D341Med (cell line): ENCODE measurements at regions not wholly inside any gene's neighbourhood (a gene's known extent, or its start where the extent isn't known, plus 50 kb on each side); places are given as distances from the start of the nearest gene placed in this dataset.

Experiments
- DNase-seq: peaks from one replicate; pipeline ENCODE4 v3.0.0; 2012; ENCODE audit warnings: low spot score

DNA sequence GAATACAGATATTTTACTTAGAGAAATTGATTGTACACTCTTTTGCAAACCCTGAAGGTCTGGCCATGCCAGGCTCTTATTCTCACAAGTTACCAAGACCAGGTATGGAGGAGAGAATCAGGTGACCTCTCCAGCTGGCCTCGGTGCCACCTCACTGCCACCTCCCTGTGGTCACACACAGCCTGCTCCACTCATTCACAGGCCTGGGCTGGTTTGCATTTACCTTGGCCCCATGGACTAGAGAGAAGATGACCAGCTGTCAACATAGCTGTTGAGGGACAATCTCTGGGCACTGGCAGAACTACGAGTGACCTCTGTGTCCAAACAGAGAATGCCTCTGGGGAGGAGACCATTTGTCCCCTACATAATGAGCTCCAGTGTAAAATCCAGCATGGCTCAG, 291.2 kb upstream of the RUNX1 start:
- DNase-seq, result no peak

DNA sequence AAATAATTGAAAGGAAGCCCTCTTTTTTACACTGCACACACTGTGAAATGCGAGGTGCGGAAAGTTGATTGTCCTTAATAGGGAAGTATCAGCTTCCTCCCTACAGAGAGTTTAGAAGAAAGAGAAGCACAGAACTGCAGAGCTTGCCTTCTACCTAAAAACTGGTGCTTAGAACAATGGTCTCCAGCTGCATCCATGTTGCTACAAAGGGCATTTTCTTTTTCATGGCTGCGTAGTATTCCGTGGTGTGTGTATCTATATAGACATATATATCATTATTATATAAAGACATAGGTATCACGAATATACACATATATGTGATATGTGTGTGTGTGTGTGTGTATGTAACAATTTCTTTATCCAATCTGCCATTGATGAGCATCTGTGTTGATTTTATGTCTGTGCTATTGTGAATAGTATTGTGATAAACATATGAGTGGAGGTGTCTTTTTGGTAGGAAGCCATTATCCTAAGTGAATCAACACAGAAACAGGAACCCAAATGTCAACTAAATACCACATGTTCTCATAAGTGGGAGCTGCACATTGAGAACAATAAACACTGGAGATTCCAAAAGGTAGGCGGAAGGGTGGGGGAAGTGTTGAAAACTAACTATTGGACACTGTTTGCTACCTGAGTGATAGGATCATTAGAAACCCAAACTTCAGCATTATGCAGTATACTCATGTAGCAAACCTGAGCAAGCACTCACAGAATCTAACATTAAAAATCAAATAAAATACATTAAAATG, 290.0 kb upstream of the RUNX1 start:
- DNase-seq, result no peak

DNA sequence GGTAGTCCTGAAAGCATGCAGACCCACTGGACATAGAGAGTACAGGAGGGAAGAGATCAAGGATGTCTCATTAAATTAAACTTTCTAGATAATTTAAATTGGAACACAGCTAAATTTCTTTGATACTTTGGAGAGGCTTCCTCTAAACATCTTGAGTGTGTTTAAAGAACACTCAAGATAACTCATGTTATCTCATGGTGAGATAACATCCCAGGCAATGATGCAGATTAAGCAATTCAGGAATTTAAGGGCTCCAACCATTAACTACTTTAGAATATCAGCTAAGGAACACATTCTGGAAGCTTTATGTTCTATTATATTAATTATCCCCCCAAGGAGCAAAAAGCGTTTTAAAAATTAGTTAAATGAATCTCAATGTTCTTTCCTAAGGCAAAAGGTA, 289.2 kb upstream of the RUNX1 start:
- DNase-seq, result no peak

DNA sequence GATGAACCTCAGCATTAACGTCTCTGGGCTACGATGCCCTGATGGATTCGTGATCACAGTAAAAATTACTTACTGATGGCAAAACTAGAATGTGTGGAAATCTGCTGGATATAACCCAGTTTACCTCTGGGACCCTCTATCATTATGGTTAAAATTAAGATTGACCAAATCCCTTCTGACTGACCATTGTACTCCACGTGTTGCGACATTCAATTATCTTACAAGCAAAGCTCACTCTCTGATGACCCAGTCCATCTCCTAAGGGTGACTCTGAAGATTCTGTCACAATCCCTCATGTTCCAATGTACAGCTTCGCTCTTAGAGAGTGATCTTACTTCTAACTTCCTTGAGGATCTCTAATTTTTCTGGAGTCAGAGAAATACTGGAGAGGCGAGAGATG, 288.5 kb upstream of the RUNX1 start:
- no peak for DNase-seq

DNA sequence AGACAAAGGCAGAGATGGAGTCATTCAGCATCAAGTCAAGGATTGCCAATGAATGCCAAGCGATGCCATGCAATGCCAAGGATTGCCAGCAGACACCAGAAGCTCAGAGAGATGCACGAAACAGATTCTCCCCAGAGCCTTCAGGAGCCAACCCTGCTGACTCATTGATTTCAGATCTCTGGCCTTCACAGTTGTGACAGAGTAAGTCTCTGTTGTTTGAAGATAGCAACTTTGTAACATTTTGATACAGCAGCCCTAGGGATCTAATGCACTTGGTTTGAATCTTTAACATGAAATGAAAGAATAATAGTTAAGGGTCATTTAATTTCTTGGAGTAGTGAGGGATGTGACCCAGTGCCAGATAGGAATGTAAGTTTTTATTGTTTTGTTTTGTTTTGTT, 287.4 kb upstream of the RUNX1 start:
- DNase-seq, result no peak

DNA sequence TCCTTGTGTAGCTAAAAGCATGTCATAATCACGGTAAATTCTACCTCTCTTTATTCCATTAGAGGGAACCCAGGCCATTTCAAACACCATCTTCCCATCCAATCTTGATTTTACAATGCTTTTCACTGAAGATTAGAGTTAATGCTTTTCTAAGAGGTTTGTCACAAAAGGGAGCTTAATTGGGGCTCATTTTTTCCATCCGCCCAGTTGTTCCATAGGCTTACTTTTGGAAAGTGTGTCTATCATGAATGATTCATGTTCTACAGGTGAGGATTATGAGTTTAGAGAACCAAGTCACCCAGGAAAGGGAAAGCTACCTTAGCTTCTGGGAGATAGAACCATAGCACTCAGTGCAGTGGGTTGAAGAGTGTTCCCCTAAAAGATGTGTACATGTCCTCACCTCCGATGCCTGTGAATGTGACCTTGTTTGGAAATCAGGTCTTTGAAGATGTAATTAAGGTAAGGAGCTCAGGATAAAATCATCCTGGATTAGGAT, 286.9 kb upstream of the RUNX1 start:
- DNase-seq, result no peak

DNA sequence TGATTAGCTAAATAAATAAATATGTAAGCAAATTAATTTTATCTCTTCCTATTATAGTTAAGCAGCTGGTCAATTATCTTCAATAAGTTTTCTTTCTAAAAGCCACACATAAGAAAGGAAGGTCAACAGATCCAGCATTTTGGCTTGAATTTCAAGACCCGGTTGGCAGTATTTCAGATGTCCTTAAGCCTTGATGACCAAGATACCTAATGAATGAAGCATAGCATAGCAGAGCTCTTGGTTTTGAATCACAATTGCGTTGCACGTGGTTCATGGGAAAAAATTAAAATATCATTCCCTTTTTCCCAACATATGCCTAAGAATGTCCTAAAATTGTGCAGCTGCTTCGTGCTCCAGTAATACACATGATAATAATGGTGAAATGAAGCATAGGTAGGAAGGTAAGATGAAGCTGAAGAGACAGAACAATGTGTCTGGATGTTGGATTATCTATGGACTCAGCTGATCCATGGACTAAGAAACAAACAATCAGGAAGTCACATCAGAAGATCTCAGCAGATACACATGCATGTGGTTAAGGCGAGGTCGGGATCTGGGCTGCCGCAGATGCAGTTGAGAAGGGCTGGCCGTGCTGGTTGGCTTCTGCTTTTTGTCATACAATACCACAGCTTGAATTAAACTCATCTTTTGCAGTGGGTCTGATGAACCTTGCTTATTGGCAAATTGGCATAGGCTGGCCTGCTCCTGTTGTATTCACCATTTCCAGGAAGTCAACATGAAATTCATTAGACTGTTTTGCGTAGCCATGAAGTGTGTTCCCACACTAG, 284.9 kb upstream of the RUNX1 start:
- no peak for DNase-seq

DNA sequence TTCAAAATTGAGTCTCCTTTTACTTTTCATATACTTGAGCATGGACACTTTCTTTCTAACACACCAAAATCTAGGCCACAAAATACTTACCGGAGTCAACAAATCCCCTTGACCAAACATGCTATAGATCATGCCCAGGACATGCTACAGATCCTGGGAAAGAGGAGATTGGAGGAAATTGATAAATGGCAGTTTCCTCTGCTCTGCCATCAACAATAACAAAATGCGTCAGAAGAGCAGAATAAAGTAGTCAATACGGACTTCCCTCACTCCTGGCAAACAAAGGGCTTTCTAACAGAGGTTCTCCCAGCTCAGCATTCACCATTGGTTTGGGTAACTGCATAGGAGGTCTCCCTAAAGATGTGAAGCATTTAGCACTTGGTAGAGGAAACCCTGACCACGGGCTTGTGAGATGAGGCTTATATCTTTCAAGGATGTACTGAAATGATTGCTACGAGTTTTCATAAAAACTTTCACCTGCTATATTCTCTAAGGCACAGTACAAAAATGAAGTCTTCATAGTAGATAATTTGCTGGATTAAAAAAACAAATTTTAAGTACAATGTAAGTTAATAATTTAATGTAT, 283.8 kb upstream of the RUNX1 start:
- DNase-seq, result no peak

DNA sequence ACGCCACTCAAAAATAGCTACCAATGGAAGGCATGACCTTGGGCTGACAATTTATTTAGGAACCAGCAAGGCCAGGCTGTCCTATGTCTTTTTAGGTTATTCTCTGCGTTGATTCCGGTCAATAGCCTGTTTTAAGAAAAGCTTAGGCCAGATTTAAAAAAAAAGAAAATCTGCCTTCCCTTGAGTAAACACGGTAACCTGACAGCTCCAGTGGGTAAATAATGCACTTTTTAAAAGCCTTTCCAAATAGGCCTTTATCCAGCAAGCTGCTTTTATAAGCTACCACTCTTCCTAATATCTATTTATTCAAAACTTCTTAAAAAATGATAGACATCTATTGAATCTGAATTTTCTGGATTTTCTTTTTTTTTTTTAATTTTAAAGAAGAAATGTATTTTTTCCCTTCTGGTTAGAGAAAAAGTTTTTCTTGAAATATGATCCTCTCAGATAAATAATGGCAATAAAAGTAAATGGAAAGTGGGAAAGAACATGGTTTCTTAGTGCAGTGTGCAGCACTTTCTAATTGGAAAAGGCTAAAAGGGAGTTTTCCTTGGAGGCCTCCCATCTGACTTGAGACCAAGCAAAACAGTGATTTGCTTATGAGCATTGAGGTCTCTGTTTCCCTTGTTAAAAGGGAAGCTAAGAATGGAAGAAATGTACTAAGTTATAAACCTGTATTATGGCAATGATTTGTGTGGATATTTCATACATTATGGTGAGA, 281.0 kb upstream of the RUNX1 start:
- DNase-seq, result no peak

DNA sequence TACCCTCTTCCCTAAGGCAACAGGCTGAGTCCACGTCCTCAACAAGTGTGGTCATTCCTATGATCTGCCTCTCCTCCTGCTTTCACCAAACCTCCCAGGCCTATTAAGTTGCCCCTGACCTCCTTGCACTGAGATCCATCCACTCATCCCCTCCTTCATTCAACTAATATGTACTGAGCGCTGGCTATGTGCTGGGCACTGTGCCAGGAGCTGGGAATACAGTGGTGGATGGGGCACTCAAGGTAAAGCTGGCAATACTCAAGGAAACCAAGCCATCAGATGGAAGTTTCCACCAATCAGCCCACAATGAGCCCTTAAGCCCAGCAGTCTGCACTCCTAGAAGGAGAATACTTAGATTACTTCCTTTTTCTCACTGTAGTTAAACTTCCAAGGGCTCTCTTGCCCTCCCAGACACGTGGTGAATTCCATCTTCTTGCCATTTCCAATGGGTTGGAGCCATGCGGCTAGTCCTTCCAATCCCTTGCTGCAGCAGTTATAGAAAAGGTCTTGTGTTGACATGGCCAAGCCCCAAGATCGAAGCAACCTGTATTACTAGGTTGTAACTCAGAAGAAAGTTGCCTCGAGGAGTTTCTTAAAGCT, 279.9 kb upstream of the RUNX1 start:
- DNase-seq, result no peak

DNA sequence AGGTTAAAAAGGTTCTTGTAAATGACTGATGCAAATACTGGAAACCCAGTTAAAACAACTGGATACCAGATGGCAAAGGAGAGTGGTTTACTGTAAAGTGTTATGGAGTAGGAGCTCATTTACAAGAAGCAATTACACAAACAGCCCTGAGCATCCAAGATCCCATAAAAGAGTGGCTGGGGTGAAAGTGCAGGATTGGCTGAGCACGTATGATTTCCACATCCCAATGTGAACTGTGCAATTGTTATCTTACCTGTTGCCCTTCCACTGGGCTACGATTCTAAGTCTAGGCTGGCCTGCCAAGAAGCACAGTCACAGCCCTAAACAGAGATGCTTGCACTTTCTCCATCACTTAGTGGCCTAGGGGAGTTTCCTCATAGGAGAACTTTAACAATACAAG, 277.6 kb upstream of the RUNX1 start:
- no peak for DNase-seq

DNA sequence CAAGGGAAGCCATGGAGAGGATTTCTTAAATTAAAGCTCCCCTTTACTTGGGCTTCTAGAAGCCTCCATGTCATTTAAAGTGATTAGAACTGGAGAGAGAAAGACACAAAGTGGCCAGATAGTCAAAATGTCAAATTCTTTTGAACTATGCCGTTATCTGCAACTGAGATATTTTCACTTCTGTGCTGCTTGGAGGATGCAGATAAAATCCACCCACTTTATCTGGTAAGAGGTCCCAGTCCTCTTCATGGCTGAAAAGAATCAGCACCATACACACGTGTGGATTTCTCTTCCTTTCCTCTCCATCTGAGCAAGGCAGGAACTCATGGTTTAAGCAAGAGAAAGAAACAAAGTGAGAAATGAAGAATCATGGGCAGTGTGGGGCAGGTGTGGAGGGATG, 276.9 kb upstream of the RUNX1 start:
- no peak for DNase-seq

DNA sequence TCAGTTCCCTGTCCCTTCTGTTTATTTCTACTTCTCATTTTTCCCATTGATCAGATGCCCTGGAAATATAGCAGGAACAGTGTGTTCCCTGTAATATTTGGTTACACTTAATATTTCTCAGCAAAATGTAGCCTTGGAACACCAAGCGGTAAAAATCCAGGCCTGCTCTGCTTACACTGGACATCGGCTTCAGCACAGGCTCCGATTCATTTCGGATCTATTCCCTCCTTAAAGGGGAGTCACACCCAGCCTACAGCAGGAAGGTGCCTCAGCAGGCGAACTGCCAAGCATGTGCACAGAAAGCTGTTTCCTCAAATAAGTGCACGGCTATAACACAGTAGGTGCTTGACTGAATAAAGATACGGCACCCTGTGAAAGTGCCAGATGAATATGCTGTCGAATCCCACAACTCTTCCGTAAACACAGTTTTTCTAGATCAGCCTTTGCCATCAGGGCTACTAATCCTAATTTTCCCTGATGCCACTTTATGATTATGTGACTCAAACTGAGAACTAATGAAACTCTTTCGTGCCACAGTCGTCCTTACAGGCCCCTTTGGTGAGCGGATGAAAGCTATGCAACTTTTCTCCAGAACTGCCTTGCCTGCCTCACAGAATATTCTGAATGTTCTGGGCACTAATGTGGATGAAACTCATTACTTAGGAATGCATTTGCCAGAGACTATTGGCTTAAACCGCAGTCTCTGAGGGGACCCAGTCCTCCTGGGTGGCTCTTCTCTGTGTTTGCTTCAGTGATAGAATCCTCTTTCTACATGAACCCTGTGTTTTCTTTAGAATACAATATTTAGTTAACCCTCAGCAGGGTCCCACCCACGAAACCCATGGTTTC, 275.5 kb upstream of the RUNX1 start:
- no peak for DNase-seq

DNA sequence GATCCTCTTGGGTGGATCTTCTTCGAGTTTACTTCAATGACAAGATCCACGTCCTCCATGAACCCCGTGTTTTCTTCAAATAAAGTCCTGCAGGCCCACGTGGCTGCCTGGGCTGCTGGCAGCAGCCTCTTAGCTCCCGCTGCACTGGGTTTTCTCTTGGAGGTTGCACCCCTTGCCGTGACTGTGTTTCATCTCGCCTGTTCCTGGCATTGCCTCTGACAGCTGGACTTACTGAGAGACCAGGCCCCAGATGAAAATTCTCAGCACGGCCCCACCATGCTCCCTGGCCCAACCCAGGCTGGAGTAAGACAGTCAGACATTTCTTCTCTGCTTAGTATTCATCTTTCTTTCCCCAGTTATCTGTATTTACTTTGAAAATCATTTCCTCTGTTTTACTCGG, 274.8 kb upstream of the RUNX1 start:
- no peak for DNase-seq

DNA sequence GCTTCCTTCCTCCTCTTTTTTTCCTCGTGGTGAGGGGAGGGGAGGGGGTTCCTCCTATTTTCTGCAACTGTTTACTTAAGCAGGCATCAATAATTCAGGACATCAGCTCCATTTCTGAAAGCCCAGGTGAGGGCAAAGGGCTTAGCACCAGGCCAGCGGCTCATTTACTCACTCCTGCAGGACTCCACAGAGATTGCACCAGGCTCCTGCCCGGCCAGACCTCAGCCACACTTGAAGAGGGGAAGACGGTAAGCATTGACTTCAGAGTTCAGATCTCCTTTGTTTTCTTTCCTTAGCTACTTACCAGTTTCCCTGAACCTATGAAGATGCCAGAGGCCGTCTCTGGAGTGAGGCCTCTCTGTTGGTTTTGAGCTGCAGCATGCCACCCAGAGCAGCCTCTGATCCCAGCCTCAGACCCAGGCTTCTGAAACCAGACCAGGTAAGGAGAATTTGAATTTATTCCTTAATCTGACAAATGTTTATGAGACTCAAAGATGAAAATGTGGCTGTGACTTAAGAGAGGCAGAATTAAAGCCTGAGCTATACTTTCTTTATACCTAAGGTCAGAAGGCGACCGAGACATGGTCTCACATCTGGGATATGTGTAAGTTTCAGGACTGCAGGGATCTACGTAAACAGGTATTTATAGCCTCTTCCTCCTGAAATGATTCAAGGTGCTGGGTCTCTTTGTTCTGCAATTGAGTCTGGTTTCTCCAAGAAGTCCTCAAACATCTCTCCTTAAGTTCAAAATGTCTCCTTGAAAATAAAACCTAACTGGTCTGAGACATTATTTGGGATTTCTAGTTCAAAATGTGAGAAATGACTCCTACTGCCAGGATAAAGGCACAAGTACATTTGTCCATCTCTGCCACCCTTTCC, 272.5 kb upstream of the RUNX1 start:
- no peak for DNase-seq

DNA sequence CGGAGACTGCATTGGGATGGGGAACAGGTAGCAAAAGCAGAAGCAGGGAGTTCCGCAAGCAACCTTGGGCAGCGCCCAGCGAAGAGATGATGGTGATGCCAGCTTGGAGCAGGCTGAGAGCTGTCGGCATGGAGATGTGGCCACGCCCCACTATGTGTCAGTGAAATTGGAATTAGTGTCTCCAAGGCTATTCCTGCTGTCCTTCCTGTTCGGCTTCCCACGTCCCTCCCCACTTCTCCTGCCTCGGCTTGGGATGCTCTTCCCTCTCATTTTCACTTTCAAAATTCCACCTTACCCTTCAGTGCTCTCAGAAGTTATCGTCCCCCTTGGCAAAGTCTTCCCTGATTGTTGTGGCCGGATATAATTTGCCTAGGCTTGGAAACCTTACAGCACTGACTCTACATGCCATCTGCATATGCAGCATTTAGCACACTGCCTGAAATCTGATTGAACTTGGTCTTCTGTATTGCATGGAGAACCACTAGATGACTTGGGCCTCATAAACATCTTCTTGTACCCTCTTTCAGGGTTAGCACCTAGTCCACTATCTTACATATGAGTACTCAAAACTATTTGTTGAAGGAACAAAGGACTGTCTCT, 270.7 kb upstream of the RUNX1 start:
- no peak for DNase-seq

DNA sequence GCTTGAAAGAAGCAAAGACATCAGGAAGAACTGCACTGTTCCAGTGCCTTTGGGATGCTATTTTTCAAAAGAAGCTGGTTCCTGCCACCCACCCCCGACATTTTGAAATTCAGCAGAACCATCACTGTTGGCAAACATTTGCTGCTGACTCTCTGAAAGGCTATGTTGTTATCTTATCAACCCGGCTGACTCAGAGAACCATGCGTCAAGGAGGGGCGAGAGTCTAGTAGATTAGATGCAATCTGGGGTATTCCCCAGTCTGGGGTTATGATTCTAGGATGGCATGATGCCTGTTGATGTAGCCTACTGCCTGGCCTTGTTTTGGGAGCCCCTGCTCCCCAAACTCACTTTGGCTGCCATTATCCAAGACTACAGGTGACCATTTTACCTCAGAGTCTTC, 267.8 kb upstream of the RUNX1 start:
- DNase-seq, result no peak

DNA sequence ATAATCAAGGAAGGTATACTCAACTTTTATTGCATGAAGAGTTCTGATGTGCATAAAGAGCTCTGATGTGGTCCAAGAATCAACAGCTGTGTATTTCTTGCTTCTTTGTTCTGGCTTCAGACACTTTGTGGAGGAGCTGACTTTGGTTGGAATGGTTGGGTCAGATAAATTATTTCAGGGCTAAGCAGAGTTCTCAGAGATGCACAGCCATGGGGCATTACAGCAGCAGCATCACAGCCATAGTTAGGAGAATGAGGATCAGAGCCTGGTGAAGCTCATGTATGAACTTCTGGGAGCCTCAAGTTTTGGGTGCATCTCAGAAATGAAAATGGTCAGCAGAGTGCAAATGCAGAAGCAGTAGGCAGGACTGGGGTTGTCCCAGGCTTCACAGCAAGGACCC, 267.4 kb upstream of the RUNX1 start:
- DNase-seq, result no peak

DNA sequence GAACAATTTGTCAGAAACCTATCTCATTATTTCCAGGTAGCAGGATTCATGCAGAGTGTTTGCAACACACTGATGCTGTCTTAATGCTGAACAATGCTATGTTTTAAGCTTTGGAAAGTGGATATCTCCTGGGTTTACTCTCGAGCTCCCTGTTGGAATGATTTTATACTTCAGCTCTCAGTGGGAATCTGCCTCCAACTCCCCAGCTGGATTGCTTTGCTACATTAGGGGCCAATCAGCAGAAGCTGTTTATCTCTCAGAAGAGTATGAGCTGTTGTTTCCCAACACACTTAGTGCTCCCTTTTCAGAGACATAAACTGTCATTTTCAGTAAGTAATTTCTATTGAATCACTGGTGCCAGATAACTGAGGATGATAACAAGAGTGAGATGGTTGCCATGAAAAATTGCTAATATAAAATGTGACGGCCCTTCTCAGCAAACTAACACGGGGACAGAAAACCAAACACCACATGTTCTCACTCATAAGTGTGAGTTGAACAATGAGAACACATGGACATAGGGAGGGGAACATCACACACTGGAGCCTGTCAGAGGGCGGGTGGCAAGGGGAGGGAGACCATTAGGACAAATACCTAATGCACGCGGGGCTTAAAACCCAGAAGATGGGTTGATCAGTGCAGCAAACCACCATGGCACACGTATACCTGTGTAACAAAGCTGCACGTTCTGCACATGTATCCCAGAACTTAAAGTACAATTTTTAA, 265.9 kb upstream of the RUNX1 start:
- DNase-seq, result no peak
